Uterus (tissue), 3 donors: ENCODE measurements at regions not wholly inside any gene's neighbourhood (a gene's known extent, or its start where the extent isn't known, plus 50 kb on each side); places are given as distances from the start of the nearest gene placed in this dataset.
"Not testable (repeated sequence)": the region's sequence is repeated elsewhere in the genome, so short reads cannot be mapped to it uniquely, and the experiment has no call there.

ENCODE experiments used
- DNase-seq, 2 donors: peaks; one replicate each; pipeline ENCODE4 v3.0.0-alpha.2; 2019 to 2020
- H3K27ac ChIP-seq, 2 donors: fragments of 200-600 bp; sonication (generic); 1 replicate in 1 of 2; 2 replicates in 1 of 2; pipeline ENCODE4 v1.5.1; 2016 to 2018
- H3K27me3 ChIP-seq, 2 donors: fragments of 200-600 bp; sonication (generic); one replicate each; pipeline ENCODE4 v1.5.1; 2018 to 2019; ENCODE audit warnings: control low read depth in 1 of 2
- H3K36me3 ChIP-seq, 2 donors: fragments of 200-600 bp; sonication (generic); one replicate each; pipeline ENCODE4 v1.5.1; 2019; ENCODE audit warnings: control low read depth in 1 of 2
- H3K4me1 ChIP-seq, 2 donors: fragments of 200-600 bp; sonication (generic); one replicate each; pipeline ENCODE4 v1.5.1; 2018 to 2019; ENCODE audit warnings: control low read depth in 1 of 2
- H3K4me3 ChIP-seq, 2 donors: fragments of 200-600 bp; sonication (generic); 1 replicate in 1 of 2; 2 replicates in 1 of 2; pipeline ENCODE4 v1.5.1; 2018 to 2019; ENCODE audit warnings: mild to moderate bottlenecking in 1 of 2
- H3K9me3 ChIP-seq, 2 donors: fragments of 200-600 bp; sonication (generic); one replicate each; pipeline ENCODE4 v1.5.1; 2019; ENCODE audit warnings: control low read depth in 1 of 2
- CTCF ChIP-seq, 4 experiments: fragments of 200-600 bp in 2 of 4; fragments of 450-650 bp in 2 of 4; sonication (generic) in 2 of 4; IDR thresholded peaks; one replicate each; pipeline ENCODE4 v1.5.1; 2016 to 2019; ENCODE audit warnings: antibody characterized with exemption in 4 of 4, mild to moderate bottlenecking in 2 of 4, moderate library complexity in 1 of 4
- POLR2A ChIP-seq, 2 donors: fragments of 450-650 bp; IDR thresholded peaks; one replicate each; pipeline ENCODE4 v1.6.1; 2016; ENCODE audit warnings: antibody characterized with exemption in 2 of 2, mild to moderate bottlenecking in 1 of 2, moderate library complexity in 1 of 2
- intact Hi-C: fragments of 100-400 bp; cut with DNase I; formaldehyde crosslinking; loops from one replicate; pipeline ENCODE4 v1.15.1; 2023; ENCODE audit warnings: low total_unique reads
- donor health status: DM: yes; HTN: yes; CAD: no.

GRCh38 chr5:145661737-145662485 is 173.2 kb downstream of the PRELID2 start:
- H3K27me3 ChIP-seq = no peaks in the 10 kb centered on the region

GRCh38 chr5:145660897-145661640 is 174.1 kb downstream of the PRELID2 start:
- Histone ChIP-seq H3K36me3 (no peaks in the 10 kb centered on the region), H3K27ac (no peak overlapping the region), H3K9me3 (no peaks in the 10 kb centered on the region), H3K4me3 (no peak overlapping the region), H3K27me3 (no peaks in the 10 kb centered on the region), H3K4me1 (no peaks in the 10 kb centered on the region)
- TF ChIP-seq CTCF (IDR thresholded peaks at IDR 0.05) (no peak), POLR2A (IDR thresholded peaks at IDR 0.05) (no peak)
- intact Hi-C loops = no loop called here
- DNase-seq = no peak

More at GRCh38 chr5:145661737-145662485, 173.2 kb downstream of the PRELID2 start:
- TF ChIP-seq CTCF (IDR thresholded peaks at IDR 0.05) (no peak), POLR2A (IDR thresholded peaks at IDR 0.05) (no peak)
- Histone ChIP-seq H3K4me3 (no peak overlapping the region), H3K27ac (no peak overlapping the region), H3K4me1 (no peaks in the 10 kb centered on the region), H3K36me3 (no peaks in the 10 kb centered on the region), H3K9me3 (no peaks in the 10 kb centered on the region)
- no peak for DNase-seq
- intact Hi-C loops = no loop called here

GRCh38 chr5:145658435-145658834 is 176.7 kb downstream of the PRELID2 start:
- intact Hi-C loops = no loop called here
- no peaks in the 10 kb centered on the region for H3K36me3 ChIP-seq
- no peak overlapping the region for H3K27ac ChIP-seq

GRCh38 chr5:145652700-145653099 is 182.4 kb downstream of the PRELID2 start:
- H3K4me3 ChIP-seq, H3K27ac ChIP-seq, H3K9me3 ChIP-seq, H3K36me3 ChIP-seq, H3K27me3 ChIP-seq, intact Hi-C loops, DNase-seq, H3K4me1 ChIP-seq: not testable (repeated sequence)

More at GRCh38 chr5:145658435-145658834, 176.7 kb downstream of the PRELID2 start:
- TF ChIP-seq POLR2A (IDR thresholded peaks at IDR 0.05) (no peak), CTCF (IDR thresholded peaks at IDR 0.05) (no peak)
- H3K4me3 ChIP-seq = no peak overlapping the region
- no peaks in the 10 kb centered on the region for H3K27me3 ChIP-seq
- DNase-seq = no peak
- no peaks in the 10 kb centered on the region for H3K4me1 ChIP-seq
- H3K9me3 ChIP-seq = no peaks in the 10 kb centered on the region

- H3K9me3 ChIP-seq, H3K27me3 ChIP-seq, H3K4me3 ChIP-seq, DNase-seq, intact Hi-C loops, H3K4me1 ChIP-seq, H3K27ac ChIP-seq, H3K36me3 ChIP-seq: not testable (repeated sequence)
Measured at GRCh38 chr5:145647137-145647536, 188.0 kb downstream of the PRELID2 start.

- H3K9me3 ChIP-seq, H3K27ac ChIP-seq, H3K36me3 ChIP-seq, intact Hi-C loops, DNase-seq, H3K27me3 ChIP-seq, H3K4me3 ChIP-seq, H3K4me1 ChIP-seq: not testable (repeated sequence)
Measured at GRCh38 chr5:145643214-145643613, 191.9 kb downstream of the PRELID2 start.
